ENCODE measurements at regions not wholly inside any gene's neighbourhood (a gene's known extent, or its start where the extent isn't known, plus 50 kb on each side); places are given as distances from the start of the nearest gene placed in this dataset.

- TF ChIP-seq CTCF (IDR thresholded peaks at IDR 0.05) = no peak
- Mint-ChIP-seq H3K4me3 (no peak overlapping the region), H3K4me1 (no peaks in the 10 kb centered on the region), H3K36me3 (ENCODE audit: low read depth) (no peaks in the 10 kb centered on the region), H3K27me3 (ENCODE audit: low read depth, poor library complexity) (no peaks in the 10 kb centered on the region), H3K9me3 (no peaks in the 10 kb centered on the region), H3K27ac (no peak overlapping the region)
- DNase-seq = no peak
These were observed 191.4 kb upstream of the CHORDC1 start for GRCh38 chr11:90414221-90414620.

GRCh38 chr11:90407350-90407749 lies 184.5 kb upstream of the CHORDC1 start:
- H3K4me3 Mint-ChIP-seq = no peak overlapping the region
- DNase-seq = no peak
- H3K9me3 Mint-ChIP-seq = no peaks in the 10 kb centered on the region
- H3K27me3 Mint-ChIP-seq (ENCODE audit: low read depth, poor library complexity) = no peaks in the 10 kb centered on the region
- no peaks in the 10 kb centered on the region for H3K36me3 Mint-ChIP-seq (ENCODE audit: low read depth)
- no peaks in the 10 kb centered on the region for H3K4me1 Mint-ChIP-seq
- TF ChIP-seq CTCF (IDR thresholded peaks at IDR 0.05) = no peak
- no peak overlapping the region for H3K27ac Mint-ChIP-seq

- Mint-ChIP-seq H3K4me3 (no peak overlapping the region), H3K27ac (no peak overlapping the region), H3K4me1 (no peaks in the 10 kb centered on the region), H3K27me3 (ENCODE audit: low read depth, poor library complexity) (no peaks in the 10 kb centered on the region), H3K9me3 (no peaks in the 10 kb centered on the region), H3K36me3 (ENCODE audit: low read depth) (no peaks in the 10 kb centered on the region)
- TF ChIP-seq CTCF (IDR thresholded peaks at IDR 0.05) = no peak
- no peak for DNase-seq
These were observed 169.8 kb upstream of the CHORDC1 start for GRCh38 chr11:90392692-90393091.

- DNase-seq = no peak
- no peaks in the 10 kb centered on the region for H3K4me1 Mint-ChIP-seq
- no peak overlapping the region for H3K27ac Mint-ChIP-seq
- H3K4me3 Mint-ChIP-seq = no peak overlapping the region
- H3K36me3 Mint-ChIP-seq (ENCODE audit: low read depth) = no peaks in the 10 kb centered on the region
- H3K27me3 Mint-ChIP-seq (ENCODE audit: low read depth, poor library complexity) = no peaks in the 10 kb centered on the region
- no peak for TF ChIP-seq CTCF (IDR thresholded peaks at IDR 0.05)
- no peaks in the 10 kb centered on the region for H3K9me3 Mint-ChIP-seq
These were observed 168.9 kb upstream of the CHORDC1 start for GRCh38 chr11:90391756-90392155.

GRCh38 chr11:90380206-90380605 lies 157.4 kb upstream of the CHORDC1 start:
- Mint-ChIP-seq H3K4me1 (no peaks in the 10 kb centered on the region), H3K4me3 (no peak overlapping the region), H3K27ac (no peak overlapping the region), H3K36me3 (ENCODE audit: low read depth) (no peaks in the 10 kb centered on the region), H3K27me3 (ENCODE audit: low read depth, poor library complexity) (no peaks in the 10 kb centered on the region), H3K9me3 (no peaks in the 10 kb centered on the region)
- DNase-seq = no peak
- TF ChIP-seq CTCF (IDR thresholded peaks at IDR 0.05) = no peak

- Mint-ChIP-seq H3K27ac (no peak overlapping the region), H3K36me3 (ENCODE audit: low read depth) (no peaks in the 10 kb centered on the region), H3K27me3 (ENCODE audit: low read depth, poor library complexity) (no peaks in the 10 kb centered on the region), H3K4me3 (no peak overlapping the region), H3K4me1 (no peaks in the 10 kb centered on the region), H3K9me3 (no peaks in the 10 kb centered on the region)
- DNase-seq = no peak
- TF ChIP-seq CTCF (IDR thresholded peaks at IDR 0.05) = no peak
These were observed 151.1 kb upstream of the CHORDC1 start for GRCh38 chr11:90373971-90374370.

Data from nephron progenitor cell (in vitro differentiated cells).